ENCODE measurements at regions not wholly inside any gene's neighbourhood (a gene's known extent, or its start where the extent isn't known, plus 50 kb on each side); places are given as distances from the start of the nearest gene placed in this dataset.
A peak's percentile ranks its signal among the peaks of the same experiment; 100 is the strongest.

- Histone ChIP-seq H3K4me1 (no peaks in the 10 kb centered on the region), H3K36me3 (no peaks in the 10 kb centered on the region), H3K27me3 (no peaks in the 10 kb centered on the region), H3K9me3 (no peaks in the 10 kb centered on the region), H3K27ac (no peak overlapping the region), H3K4me3 (no peak overlapping the region)
- no peak for ATAC-seq (ENCODE audit: low FRiP score in 2 of 2)
- no peak for DNase-seq
- WGBS, 2 donors: 42 to 87% methylated on average over 3 of the region's 3 CpGs
- TF ChIP-seq POLR2A (IDR thresholded peaks at IDR 0.05) (no peak), POLR2AphosphoS5 (IDR thresholded peaks at IDR 0.05) (no peak), EP300 (IDR thresholded peaks at IDR 0.05) (no peak), CTCF (IDR thresholded peaks at IDR 0.05) (no peak)
Observed at GRCh38 chr21:28423521-28424190, 569.0 kb downstream of the LTN1 start.

GRCh38 chr21:28421716-28422524 lies 570.8 kb downstream of the LTN1 start:
- no peak overlapping the region for H3K4me3 ChIP-seq
- H3K9me3 ChIP-seq: no peaks in the 10 kb centered on the region
- 77 to 86% methylated on average over 3 of the region's 3 CpGs for WGBS, 2 donors
- H3K4me1 ChIP-seq: no peaks in the 10 kb centered on the region
- peak; percentile 40 to 88 for ATAC-seq (ENCODE audit: low FRiP score in 2 of 2)
- no peak for DNase-seq
- H3K36me3 ChIP-seq: no peaks in the 10 kb centered on the region
- no peak overlapping the region for H3K27ac ChIP-seq
- TF ChIP-seq POLR2A (IDR thresholded peaks at IDR 0.05) (no peak), POLR2AphosphoS5 (IDR thresholded peaks at IDR 0.05) (no peak), CTCF (IDR thresholded peaks at IDR 0.05) (no peak), EP300 (IDR thresholded peaks at IDR 0.05) (peak in 1 of 4 donors; percentile 32)
- H3K27me3 ChIP-seq: no peaks in the 10 kb centered on the region

GRCh38 chr21:28419811-28420210 lies 572.9 kb downstream of the LTN1 start:
- H3K27me3 ChIP-seq: no peaks in the 10 kb centered on the region
- no peak for ATAC-seq (ENCODE audit: low FRiP score in 2 of 2)
- H3K9me3 ChIP-seq: no peaks in the 10 kb centered on the region
- H3K4me3 ChIP-seq: no peak overlapping the region
- DNase-seq: no peak
- no peaks in the 10 kb centered on the region for H3K36me3 ChIP-seq
- TF ChIP-seq EP300 (IDR thresholded peaks at IDR 0.05) (no peak), POLR2AphosphoS5 (IDR thresholded peaks at IDR 0.05) (no peak), POLR2A (IDR thresholded peaks at IDR 0.05) (no peak), CTCF (IDR thresholded peaks at IDR 0.05) (no peak)
- whole genome bisulfite sequencing, 2 donors: 73 to 79% methylated on average over 2 of the region's 2 CpGs
- H3K27ac ChIP-seq: no peak overlapping the region
- H3K4me1 ChIP-seq: no peaks in the 10 kb centered on the region

- H3K27ac ChIP-seq: no peak overlapping the region
- no peak for DNase-seq
- H3K4me3 ChIP-seq: no peak overlapping the region
- WGBS, 2 donors: 80 to 85% methylated on average over 6 of the region's 6 CpGs
- H3K9me3 ChIP-seq: no peaks in the 10 kb centered on the region
- TF ChIP-seq EP300 (IDR thresholded peaks at IDR 0.05) (no peak), POLR2A (IDR thresholded peaks at IDR 0.05) (no peak), POLR2AphosphoS5 (IDR thresholded peaks at IDR 0.05) (no peak), CTCF (IDR thresholded peaks at IDR 0.05) (no peak)
- no peaks in the 10 kb centered on the region for H3K36me3 ChIP-seq
- peak; percentile 40 to 54 for ATAC-seq (ENCODE audit: low FRiP score in 2 of 2)
- H3K4me1 ChIP-seq: no peaks in the 10 kb centered on the region
- no peaks in the 10 kb centered on the region for H3K27me3 ChIP-seq
Observed at GRCh38 chr21:28418726-28419514, 573.8 kb downstream of the LTN1 start.
